ENCODE measurements at regions not wholly inside any gene's neighbourhood (a gene's known extent, or its start where the extent isn't known, plus 50 kb on each side); places are given as distances from the start of the nearest gene placed in this dataset.

GRCh38 chr7:56291-56913 lies 136.0 kb upstream of the FAM20C start:
- TF ChIP-seq CTCF (IDR thresholded peaks at IDR 0.05 in 2 of 3, conservative IDR thresholded peaks at IDR 0.05 in 1 of 3; ENCODE audit: borderline replicate concordance in 1 of 3, insufficient read depth in 1 of 3, low read depth in 2 of 3, low read length in 2 of 3) (no peak), EGR1 (IDR thresholded peaks at IDR 0.05; ENCODE audit: low read depth) (no peak), POLR2A (IDR thresholded peaks at IDR 0.05; ENCODE audit: borderline replicate concordance, extremely low read depth, insufficient read depth, insufficient read length) (no peak), CEBPB (IDR thresholded peaks at IDR 0.05; ENCODE audit: low read depth) (no peak), ATF3 (IDR thresholded peaks at IDR 0.05) (no peak)
